Ascending aorta (tissue), 2 donors: ENCODE measurements at regions not wholly inside any gene's neighbourhood (a gene's known extent, or its start where the extent isn't known, plus 50 kb on each side); places are given as distances from the start of the nearest gene placed in this dataset.

Source experiments
- DNase-seq, 2 donors: peaks; one replicate each; pipeline ENCODE4 v3.0.0-alpha.2; 2019; ENCODE audit warnings: low spot score in 2 of 2
- H3K27ac ChIP-seq, 2 donors: fragments of 200-600 bp; sonication (generic); one replicate each; pipeline ENCODE4 v1.5.1; 2016 to 2017; ENCODE audit warnings: mild to moderate bottlenecking in 1 of 2
- H3K27me3 ChIP-seq: fragments of 200-600 bp; sonication (generic); one replicate; pipeline ENCODE4 v1.5.1; 2017
- H3K36me3 ChIP-seq, 2 donors: fragments of 200-600 bp; sonication (generic); one replicate each; pipeline ENCODE4 v1.5.1; 2016
- H3K4me1 ChIP-seq, 2 donors: fragments of 200-600 bp; sonication (generic); one replicate each; pipeline ENCODE4 v1.5.1; 2016 to 2017; ENCODE audit warnings: mild to moderate bottlenecking in 1 of 2
- H3K4me3 ChIP-seq, 2 donors: fragments of 200-600 bp; sonication (generic); one replicate each; pipeline ENCODE4 v1.5.1; 2016 to 2017; ENCODE audit warnings: mild to moderate bottlenecking in 1 of 2
- H3K9me3 ChIP-seq, 2 donors: fragments of 200-600 bp; sonication (generic); one replicate each; pipeline ENCODE4 v1.5.1; 2016
- intact Hi-C: fragments of 100-400 bp; cut with DNase I; formaldehyde crosslinking; loops from one replicate; pipeline ENCODE4 v1.15.1; 2023
- TF ChIP-seq, protein P1 (sequence below), 3 experiments: fragments of 200-600 bp in 2 of 3; fragments of 450-650 bp in 1 of 3; sonication (generic) in 2 of 3; IDR thresholded peaks; one replicate each; pipeline ENCODE4 v1.5.1; 2016 to 2019; ENCODE audit warnings: antibody characterized with exemption in 3 of 3, mild to moderate bottlenecking in 1 of 3, moderate library complexity in 1 of 3

DNA sequence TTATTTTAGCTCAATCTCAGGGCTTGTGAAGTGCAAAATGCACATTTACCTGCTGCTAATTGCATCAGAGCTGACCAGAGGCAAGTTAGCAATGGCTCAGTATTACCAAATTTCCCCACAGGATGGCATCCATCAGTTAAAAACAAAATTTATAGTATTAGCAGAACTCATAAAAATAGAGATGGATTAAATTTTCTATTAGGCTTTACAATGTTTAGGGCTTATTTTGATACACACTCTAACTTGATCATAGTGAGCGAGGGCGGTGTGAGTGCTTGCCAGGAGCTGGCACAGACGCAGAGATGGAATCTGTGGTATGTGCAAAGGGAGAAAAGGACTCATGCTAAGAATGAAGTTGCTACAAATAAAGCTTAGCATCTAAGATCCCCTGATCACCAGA, 241.0 kb downstream of the NSUN3 start:
- H3K9me3 ChIP-seq, result no peaks in the 10 kb centered on the region
- intact Hi-C loops, result no loop called here
- TF ChIP-seq, protein P1, sequence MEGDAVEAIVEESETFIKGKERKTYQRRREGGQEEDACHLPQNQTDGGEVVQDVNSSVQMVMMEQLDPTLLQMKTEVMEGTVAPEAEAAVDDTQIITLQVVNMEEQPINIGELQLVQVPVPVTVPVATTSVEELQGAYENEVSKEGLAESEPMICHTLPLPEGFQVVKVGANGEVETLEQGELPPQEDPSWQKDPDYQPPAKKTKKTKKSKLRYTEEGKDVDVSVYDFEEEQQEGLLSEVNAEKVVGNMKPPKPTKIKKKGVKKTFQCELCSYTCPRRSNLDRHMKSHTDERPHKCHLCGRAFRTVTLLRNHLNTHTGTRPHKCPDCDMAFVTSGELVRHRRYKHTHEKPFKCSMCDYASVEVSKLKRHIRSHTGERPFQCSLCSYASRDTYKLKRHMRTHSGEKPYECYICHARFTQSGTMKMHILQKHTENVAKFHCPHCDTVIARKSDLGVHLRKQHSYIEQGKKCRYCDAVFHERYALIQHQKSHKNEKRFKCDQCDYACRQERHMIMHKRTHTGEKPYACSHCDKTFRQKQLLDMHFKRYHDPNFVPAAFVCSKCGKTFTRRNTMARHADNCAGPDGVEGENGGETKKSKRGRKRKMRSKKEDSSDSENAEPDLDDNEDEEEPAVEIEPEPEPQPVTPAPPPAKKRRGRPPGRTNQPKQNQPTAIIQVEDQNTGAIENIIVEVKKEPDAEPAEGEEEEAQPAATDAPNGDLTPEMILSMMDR (IDR thresholded peaks at IDR 0.05), result peak in 1 of 3 experiments; percentile 18
- no peaks in the 10 kb centered on the region for H3K36me3 ChIP-seq
- no peak overlapping the region for H3K4me3 ChIP-seq
- H3K4me1 ChIP-seq, result peaks cover 0 to 4% of the 10 kb centered on the region in 2 donors
- no peak for DNase-seq
- no peaks in the 10 kb centered on the region for H3K27me3 ChIP-seq
- no peak overlapping the region for H3K27ac ChIP-seq

DNA sequence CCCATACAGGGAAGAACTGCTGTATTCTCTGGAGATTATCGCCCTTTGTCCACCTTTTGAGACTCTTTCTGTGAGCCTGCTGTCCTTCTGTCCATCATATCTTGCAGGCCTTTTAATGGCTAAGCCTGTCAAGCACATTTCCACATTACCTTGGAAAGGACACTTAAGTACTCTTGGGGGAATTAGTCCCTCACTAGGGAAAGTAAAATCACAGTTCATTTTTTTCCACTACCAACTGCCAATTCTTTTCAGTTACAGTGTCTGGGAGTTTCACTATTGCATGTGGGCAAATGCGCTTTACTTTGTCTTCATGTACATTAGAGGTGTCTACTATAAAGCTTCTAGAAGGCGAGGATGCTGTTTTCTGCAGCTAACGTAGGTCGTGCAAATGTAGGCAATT, 242.1 kb downstream of the NSUN3 start:
- Histone ChIP-seq H3K4me1 (peaks cover 0 to 4% of the 10 kb centered on the region in 2 donors), H3K9me3 (no peaks in the 10 kb centered on the region), H3K4me3 (no peak overlapping the region), H3K27me3 (no peaks in the 10 kb centered on the region), H3K36me3 (no peaks in the 10 kb centered on the region), H3K27ac (no peak overlapping the region)
- TF ChIP-seq, protein P1 (IDR thresholded peaks at IDR 0.05), result no peak
- DNase-seq, result no peak
- intact Hi-C loops, result no loop called here

DNA sequence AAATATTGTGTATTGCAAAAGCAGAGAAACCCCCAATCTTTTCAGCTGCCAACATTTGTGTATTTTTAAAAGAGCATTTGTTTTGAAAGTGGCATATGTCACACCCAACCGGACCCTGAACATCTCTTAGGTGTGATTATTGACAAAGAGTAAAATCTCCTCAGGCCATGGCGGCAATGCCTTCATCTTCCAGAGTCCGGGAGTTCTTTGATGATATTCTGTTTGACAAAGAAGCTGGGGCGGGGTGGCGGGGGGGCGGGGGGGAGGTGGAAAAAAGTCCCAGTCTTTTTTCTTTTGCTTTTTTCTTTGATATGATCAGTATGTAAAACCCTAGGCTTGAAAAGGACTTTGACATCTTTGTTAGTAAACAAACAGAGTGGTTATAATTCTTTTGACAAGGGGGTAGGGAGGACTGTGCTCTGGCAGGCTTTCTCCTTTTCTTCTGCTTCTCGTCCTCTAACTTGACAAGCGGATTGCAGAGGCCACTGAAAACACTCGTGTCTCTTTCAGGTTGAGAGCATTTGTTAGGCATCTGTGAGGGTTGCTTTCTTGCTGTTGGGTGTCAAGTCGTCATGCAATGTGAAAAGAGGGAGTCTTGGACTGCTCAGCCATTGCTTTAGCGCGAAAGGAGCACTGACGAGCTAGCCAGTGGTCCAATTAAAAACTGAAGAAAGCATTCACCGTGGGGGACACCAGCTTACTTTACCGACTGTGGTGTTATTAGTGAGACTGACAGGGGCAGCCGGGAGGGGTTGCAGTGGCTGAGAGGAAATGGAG, 243.2 kb downstream of the NSUN3 start:
- no peak overlapping the region for H3K27ac ChIP-seq
- H3K36me3 ChIP-seq, result no peaks in the 10 kb centered on the region
- no peak overlapping the region for H3K4me3 ChIP-seq
- intact Hi-C loops, result no loop called here
- TF ChIP-seq, protein P1 (IDR thresholded peaks at IDR 0.05), result no peak
- H3K9me3 ChIP-seq, result no peaks in the 10 kb centered on the region
- no peaks in the 10 kb centered on the region for H3K27me3 ChIP-seq
- DNase-seq, result no peak
- H3K4me1 ChIP-seq, result peaks cover 0 to 4% of the 10 kb centered on the region in 2 donors

DNA sequence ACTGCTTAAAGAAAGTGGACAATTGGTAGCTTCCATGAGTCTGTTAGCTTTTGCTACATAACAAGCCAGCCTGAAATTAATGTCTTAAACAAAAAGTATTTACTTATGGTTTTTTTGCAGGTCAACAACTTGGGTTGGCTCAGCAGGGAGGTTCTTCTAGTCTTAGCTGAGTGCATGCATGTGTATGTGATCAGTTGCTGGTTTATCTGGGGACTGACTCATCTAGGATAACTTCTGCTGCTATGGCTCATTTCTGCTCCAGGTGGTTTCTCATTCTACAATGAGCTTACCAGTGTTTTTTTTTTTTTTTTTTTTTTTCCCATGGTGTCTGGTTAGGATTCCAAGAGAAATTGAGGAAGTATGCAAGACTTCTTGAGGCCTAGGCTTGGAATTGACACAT, 244.7 kb downstream of the NSUN3 start:
- Histone ChIP-seq H3K4me3 (no peak overlapping the region), H3K27me3 (no peaks in the 10 kb centered on the region), H3K36me3 (no peaks in the 10 kb centered on the region), H3K4me1 (peaks cover 0 to 4% of the 10 kb centered on the region in 2 donors), H3K9me3 (no peaks in the 10 kb centered on the region), H3K27ac (no peak overlapping the region)
- TF ChIP-seq, protein P1 (IDR thresholded peaks at IDR 0.05), result no peak
- DNase-seq, result no peak
- intact Hi-C loops, result no loop called here

DNA sequence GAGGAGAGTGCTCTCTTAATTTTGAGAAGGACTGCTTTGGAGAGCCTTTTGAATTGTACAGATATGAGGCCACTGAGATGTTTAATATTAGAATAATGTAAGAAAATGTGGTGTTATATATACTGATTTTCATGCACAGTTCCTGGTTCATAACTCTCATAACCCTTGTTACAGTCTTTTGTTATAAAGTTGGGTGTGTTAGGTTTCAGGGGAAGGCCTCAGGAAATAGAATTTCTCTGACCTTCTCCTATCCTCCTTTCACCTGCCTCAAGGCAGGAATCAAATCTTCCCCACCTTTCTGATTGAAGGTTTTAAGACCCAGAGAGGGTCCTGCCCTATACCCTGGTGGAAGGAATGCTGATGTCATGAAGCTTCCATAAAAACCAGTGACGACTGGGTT, 245.9 kb downstream of the NSUN3 start:
- TF ChIP-seq, protein P1 (IDR thresholded peaks at IDR 0.05), result no peak
- intact Hi-C loops, result no loop called here
- H3K4me1 ChIP-seq, result peaks cover 0 to 4% of the 10 kb centered on the region in 2 donors
- no peaks in the 10 kb centered on the region for H3K27me3 ChIP-seq
- no peaks in the 10 kb centered on the region for H3K9me3 ChIP-seq
- no peak overlapping the region for H3K4me3 ChIP-seq
- H3K27ac ChIP-seq, result no peak overlapping the region
- DNase-seq, result no peak
- H3K36me3 ChIP-seq, result no peaks in the 10 kb centered on the region
